Activated naive CD4-positive, alpha-beta T cell treated with anti-CD3 and anti-CD28 coated beads, Interleukin-2, amount 50 U/mL, for 72 hours (primary cell): ENCODE measurements at regions not wholly inside any gene's neighbourhood (a gene's known extent, or its start where the extent isn't known, plus 50 kb on each side); places are given as distances from the start of the nearest gene placed in this dataset.

Source experiments
- ATAC-seq, 2 donors: fragments of 150-1000 bp; cut with Tn5 transposase; 2 replicates each; pipeline ENCODE4 v1.10.0; 2021; ENCODE audit warnings: mild to moderate bottlenecking in 2 of 2, moderate library complexity in 2 of 2
- DNase-seq, 2 donors: peaks; one replicate each; pipeline ENCODE4 v3.0.0; 2021 to 2022; ENCODE audit warnings: low spot score in 2 of 2
- H3K27ac Mint-ChIP-seq, 2 donors: one replicate each; pipeline ENCODE4 v1.8.0; 2022; ENCODE audit warnings: mild to moderate bottlenecking in 2 of 2, mixed read lengths in 2 of 2
- H3K36me3 Mint-ChIP-seq, 2 donors: one replicate each; pipeline ENCODE4 v1.8.0; 2022; ENCODE audit warnings: mixed read lengths in 2 of 2
- H3K9me3 Mint-ChIP-seq, 2 donors: one replicate each; pipeline ENCODE4 v1.8.0; 2022; ENCODE audit warnings: mixed read lengths in 2 of 2

DNA sequence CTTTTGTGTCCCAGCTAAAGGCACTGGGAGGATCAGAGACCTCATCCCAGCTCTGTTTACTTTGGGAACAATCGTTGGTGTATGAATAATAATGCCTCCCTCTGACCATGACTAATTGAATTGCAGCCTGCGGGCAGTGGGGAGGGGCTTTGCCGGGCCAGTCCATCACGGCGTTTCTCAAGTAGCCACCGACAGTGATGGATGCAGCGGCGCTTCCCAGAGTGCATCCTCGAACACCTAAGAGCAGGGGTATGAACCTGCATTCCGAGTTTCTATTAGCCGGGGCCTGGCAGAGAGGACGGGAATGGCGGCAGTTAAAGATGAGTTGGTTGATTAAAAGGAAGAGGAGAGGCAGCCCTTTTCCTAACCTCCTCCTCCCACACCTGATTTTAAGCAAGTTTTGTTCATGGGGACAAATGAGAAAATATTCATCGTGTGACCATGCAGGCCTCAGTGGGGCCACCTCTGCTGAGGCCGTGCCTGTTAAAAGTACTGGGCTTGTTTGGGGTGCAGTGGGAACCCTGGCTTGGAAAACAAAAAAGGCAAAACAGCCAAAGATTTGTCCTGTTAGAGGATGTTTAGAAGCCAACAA, 154.1 kb downstream of the FOXA2 start:
- ATAC-seq (no peak), DNase-seq (no peak)
- H3K27ac Mint-ChIP-seq = no peak overlapping the region
- H3K36me3 Mint-ChIP-seq = no peaks in the 10 kb centered on the region
- no peaks in the 10 kb centered on the region for H3K9me3 Mint-ChIP-seq

DNA sequence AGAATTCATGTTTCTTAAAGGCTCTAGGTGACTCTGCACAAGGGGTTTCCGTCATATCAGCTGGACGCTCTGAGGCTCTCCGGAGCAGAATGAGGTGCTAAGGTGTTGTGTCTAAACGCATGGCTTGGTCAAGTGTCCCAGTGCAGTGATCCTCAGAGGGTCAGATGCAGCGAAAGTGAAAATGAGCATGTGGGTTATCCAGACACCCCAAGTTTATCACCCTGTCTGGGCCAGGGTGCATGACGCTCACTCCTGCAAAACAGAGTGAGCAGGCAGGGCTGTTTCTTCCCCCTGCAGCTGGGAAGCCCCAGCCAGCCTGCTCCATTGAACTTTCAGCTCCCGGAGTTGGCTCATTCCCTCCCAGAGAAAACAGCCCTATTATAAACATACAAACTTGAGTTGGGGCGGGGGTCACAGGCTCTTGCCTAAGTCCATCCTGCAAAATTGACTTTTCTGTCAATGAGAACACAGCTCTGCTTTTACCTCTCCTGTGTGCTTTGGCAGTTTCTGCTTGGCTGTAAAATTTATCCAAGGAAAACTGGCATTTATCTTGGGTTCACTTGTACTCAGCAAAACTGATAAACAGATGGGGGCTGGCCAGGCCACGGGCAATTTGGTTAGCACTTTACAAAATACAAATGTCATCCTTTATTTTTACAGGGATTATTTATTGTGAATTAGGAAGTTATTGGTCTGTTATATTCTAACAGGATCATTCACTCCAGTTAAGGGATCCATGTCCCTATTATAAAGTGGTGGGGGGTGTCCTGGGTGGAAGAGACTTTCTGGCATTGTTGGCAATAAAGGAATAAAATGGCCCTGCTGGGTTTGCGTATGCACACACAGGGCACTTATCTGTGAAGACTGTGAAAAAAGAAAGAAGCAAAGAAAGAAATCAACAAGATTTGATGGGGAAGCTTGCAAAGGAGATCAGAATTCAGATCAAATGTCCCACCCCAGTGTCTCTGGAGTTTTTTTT, 154.9 kb downstream of the FOXA2 start:
- H3K9me3 Mint-ChIP-seq = no peaks in the 10 kb centered on the region
- no peaks in the 10 kb centered on the region for H3K36me3 Mint-ChIP-seq
- no peak for DNase-seq
- H3K27ac Mint-ChIP-seq = no peak overlapping the region
- no peak for ATAC-seq

DNA sequence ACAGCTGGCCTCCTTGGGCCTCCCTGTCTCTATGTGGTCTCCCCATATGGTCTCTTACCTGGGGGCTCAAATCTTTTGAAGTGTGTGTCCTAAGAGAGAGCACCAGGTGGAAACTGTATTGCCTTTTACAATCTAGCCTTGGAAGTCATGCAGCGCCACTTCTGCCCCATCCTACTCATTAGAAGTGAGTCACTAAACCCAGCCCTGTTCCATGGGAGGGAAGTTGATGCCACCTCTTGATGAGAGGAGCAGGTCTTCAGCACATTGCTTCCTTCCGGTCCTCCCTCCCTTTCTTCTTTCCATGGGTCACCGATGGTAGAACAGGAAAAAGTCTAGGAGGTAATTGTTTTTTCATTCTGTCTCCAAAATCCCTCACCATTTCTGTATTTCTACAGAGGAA, 156.3 kb downstream of the FOXA2 start:
- no peak for ATAC-seq
- Mint-ChIP-seq H3K27ac (no peak overlapping the region), H3K36me3 (no peaks in the 10 kb centered on the region), H3K9me3 (peaks cover 5% of the 10 kb centered on the region in 2 donors)
- DNase-seq = no peak

DNA sequence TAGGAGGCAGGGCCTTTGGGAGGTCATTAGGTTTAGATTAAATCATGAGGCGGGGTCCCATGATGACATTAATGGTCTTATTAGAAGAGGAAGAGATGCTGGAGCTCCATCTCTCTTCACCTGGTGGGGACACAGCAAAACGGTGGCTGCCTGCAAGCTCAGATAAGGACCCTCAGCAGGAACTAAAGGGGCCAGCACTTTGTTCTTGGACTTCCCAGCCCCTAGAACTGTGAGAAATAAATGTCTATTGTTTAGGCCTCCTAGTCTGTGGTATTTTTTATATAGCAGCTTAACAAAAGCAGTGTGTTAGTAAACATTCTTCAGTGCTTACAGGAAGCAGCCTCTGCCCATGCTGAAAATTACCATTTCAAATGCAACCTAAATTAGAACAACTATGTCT, 157.6 kb downstream of the FOXA2 start:
- Mint-ChIP-seq H3K36me3 (no peaks in the 10 kb centered on the region), H3K9me3 (peaks cover 5% of the 10 kb centered on the region in 2 donors)

DNA sequence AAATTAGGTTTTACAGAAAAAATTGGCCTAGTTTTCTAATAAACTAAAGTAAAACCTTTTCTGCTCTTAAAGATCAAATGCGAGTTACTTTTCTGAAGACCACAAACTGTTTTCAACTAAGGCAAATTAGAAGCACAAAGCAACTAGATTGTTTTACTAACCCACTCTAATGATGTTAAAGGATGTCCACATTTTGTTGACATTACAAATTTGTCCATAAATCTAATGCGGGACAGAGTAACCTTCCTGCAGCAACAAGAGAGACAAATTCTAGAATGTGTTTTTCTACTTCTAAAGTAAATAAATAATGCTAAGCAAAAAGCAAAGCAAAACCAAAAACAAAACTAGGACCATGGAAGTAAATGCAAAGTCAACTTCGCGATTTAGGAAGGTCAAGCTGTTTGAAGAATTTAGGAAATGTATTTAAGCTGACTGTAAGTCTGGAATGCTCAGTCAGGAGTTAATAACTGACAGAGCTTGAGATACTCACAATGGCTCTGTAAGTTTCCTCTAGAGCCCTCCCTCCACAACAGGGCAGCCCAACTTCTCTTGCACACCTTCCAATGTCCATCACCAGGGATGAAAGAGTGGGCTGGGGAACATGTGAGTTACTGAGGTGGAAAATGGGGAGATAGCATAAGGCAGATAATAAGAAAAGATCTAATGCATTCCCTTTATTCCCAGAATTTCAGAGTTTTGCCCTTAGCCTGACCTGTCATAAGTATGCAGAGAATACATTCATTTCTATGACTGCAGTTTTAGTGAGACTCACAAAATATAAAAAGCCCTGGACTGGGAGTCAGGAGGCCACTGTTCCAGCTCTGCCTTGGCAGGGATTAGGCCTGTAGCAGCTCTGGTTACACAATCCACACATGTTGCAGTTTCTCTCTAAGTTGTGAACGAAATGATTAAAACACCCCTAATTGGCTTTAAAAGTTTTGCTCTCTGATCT, 158.8 kb downstream of the FOXA2 start:
- no peak for ATAC-seq
- Mint-ChIP-seq H3K27ac (no peak overlapping the region), H3K9me3 (peaks cover 5% of the 10 kb centered on the region in 2 donors), H3K36me3 (no peaks in the 10 kb centered on the region)
- no peak for DNase-seq

More for the DNA sequence above, 157.6 kb downstream of the FOXA2 start:
- ATAC-seq = no peak
- H3K27ac Mint-ChIP-seq = no peak overlapping the region
- DNase-seq = no peak

DNA sequence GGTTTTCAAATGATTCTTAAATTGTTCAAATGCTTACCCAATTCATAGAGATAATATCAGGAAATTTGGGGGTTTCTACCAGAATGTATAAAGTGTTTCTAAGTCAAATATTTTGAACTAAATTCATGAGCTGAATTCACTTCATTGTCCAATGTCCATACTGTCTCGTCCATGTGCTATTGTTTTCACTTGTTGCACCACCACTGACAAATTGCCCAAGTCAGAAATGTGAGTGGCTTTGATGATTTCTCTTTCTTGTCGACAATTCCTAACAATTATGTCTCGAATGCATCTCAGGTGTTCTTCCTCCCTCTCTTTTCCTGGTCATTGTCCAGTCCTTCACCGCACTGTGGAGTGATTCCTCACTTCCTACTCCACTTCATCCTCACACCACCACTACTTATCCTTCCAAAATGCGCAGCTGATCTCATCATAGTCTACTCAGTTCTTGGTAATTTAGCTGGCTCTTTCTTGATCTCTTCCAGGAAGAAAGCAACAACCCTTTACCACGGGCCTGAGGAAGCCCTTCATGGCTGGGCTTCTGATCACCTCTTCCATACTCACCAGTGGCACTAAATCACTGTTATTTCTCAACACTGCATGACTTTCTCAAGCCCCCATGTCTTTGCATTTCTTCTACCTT, 161.1 kb downstream of the FOXA2 start:
- Mint-ChIP-seq H3K36me3 (no peaks in the 10 kb centered on the region), H3K27ac (no peak overlapping the region), H3K9me3 (peaks cover 5% of the 10 kb centered on the region in 2 donors)
- no peak for DNase-seq
- ATAC-seq = no peak

DNA sequence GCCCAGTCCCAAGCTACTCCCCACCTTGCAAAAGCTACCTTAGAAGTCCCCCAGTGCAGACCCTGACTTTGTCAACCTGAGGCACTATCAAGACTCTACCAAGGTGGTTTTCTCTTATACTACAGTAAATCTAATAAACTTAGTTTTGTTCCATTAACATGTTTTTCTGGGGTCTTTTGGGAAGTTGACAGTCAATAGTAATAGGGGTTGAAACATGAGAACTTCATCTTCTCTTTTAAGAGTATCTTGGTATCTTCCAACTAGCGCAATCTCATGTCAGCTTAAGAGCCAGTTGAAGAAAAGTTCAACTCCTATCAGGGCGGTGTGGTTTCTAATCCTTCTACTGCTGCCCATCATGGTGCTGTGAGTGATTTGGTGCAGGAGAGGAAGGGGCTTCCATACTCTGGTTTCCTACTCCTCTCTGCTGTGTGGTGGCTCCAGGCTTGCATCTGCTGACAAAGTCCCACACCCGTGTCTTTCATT, 164.2 kb downstream of the FOXA2 start:
- Mint-ChIP-seq H3K36me3 (peaks cover 0 to 4% of the 10 kb centered on the region in 2 donors), H3K27ac (no peak overlapping the region), H3K9me3 (peaks cover 9% of the 10 kb centered on the region in 2 donors)
- ATAC-seq = no peak
- DNase-seq = no peak

DNA sequence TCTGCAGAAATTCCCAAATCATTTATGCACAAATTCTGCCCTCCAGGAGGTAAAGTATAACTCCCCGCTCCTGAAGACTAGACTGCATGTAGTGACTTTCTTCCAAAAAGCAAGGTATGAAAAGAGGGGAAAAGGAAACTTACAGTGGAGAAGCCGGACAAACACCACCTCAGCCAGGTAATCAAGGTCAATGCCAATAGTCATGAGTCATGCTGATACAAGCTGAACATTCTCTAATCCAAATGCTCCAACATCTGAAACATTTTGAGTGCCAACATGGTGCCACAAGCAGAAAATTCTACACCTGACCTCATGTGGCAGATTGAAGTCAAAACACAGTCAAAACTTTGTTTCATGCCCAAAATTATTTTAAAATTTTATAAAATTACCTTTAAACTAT, 165.6 kb downstream of the FOXA2 start:
- H3K9me3 Mint-ChIP-seq = peaks cover 8 to 9% of the 10 kb centered on the region in 2 donors
- DNase-seq (no peak), ATAC-seq (no peak)
- H3K27ac Mint-ChIP-seq = no peak overlapping the region
- peaks cover 0 to 4% of the 10 kb centered on the region in 2 donors for H3K36me3 Mint-ChIP-seq

DNA sequence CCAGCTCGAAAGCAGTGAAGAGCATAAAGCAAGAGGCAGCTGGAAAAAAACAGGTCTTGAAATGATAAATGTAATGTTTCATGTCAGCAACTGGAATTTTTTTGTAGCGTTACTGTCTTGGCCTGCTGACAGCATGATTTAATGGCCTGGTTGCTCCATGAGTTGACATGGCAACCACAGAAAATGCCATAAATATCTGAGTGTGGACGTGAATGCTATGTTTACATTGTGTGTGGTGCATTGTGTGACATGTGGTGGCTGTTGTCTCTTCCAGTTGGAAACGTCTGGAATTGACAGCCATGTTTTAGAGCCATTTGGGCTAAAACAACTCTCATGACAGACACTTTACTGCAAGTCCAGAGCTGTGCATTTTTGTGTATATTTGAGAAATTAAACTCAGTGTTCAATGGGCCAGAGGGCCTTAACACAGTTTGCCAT, 170.0 kb downstream of the FOXA2 start:
- ATAC-seq (no peak), DNase-seq (no peak)
- no peak overlapping the region for H3K27ac Mint-ChIP-seq
- peaks cover 0 to 4% of the 10 kb centered on the region in 2 donors for H3K36me3 Mint-ChIP-seq
- peaks cover 9 to 16% of the 10 kb centered on the region in 2 donors for H3K9me3 Mint-ChIP-seq

DNA sequence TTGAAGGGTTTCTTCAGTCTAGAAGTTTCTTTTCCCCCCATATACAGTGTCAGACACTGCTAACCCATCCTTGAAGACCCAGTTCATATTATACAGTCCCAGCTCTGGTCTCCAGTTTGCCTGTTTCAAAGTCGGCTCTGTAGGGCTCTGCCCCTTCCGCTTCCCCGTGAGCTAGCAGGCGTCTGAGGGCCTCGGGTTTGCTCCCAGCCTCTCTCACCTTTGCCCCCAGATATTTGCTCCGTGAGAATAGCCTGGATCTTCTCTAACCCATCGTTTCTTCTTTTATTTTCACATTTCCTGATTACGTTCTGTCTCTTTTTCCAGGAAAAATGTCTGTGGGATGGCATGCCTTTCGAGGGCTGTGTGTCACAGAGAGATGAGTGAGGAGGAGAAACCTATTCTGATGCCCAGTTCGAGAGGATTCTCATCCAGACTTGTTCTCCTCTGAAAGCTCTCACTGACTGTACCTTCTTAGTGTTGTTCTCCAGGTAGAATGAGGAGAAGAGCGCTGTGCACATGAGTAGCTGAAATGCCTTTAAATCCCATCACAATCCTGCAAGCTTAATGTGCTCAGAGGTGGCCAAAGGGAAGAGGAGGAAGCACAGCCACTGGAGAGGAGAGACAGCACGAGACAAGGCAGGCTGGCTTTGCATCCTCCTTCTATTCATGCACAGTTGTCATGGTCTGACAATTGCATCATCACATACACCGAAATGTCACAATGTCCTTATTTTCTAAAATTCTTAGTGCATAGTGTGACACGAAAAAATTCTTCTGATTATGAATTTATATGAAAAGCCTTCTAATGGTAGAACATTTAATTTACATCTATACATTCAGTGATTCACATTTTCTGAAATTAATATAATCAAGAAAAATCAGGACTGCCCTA, 171.1 kb downstream of the FOXA2 start:
- no peak for ATAC-seq
- Mint-ChIP-seq H3K9me3 (peaks cover 14 to 21% of the 10 kb centered on the region in 2 donors), H3K27ac (no peak overlapping the region), H3K36me3 (peaks cover 0 to 4% of the 10 kb centered on the region in 2 donors)
- no peak for DNase-seq

DNA sequence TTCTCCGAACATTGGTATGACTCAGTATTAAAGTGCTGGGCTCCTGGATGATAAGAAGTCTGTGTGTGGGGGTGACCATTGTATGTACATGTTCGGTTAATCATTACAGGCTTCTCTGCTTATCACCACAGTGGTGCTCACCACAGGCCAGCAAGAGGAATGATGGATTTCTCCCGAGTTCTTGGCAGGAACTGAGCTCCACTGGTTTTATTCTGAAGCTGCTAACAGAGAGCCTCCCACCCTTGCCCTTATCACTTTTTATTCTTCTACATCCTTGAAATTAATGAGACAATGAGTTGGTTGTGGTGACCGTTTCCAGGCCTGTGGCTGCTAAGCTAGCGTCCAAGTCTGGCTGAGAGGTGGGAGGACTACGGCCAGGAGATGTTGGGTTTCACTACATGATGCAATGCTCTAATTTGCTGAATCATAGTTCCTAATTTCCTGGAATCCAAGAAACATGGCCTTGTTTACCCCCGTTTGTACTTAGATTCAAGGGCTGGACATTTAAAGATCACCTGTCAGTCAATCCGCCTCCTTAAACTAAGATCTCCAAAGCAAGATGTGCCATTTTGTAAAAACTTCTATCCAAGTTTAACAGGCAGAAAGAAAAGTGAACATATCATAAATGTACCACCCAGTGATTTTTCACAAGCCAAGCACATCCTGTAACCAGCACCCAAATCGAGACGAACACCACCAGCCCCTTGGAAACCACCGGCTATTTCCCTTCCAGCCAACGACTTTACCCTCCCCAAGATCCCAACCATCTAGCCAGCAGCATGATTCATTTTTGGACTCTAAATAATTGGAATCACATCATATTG, 172.5 kb downstream of the FOXA2 start:
- no peak for DNase-seq
- Mint-ChIP-seq H3K9me3 (peaks cover 10 to 17% of the 10 kb centered on the region in 2 donors), H3K27ac (no peak overlapping the region), H3K36me3 (no peaks in the 10 kb centered on the region)
- ATAC-seq = no peak

DNA sequence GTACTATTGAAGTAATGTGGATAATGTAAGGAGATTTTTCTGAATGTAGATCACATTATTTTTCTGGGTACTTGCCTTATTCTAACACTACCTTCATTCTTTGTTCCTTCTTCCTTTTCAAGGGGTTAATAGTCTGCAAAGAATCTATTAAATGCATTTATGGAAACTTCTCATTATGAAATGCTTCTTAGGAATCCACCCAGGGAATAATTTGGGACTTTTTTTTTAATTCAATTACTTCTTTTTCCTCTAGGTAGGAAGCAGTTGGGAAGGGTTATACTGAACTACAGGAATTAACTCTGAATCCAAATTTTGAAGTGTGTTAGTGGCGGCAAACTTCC, 173.1 kb downstream of the FOXA2 start:
- ATAC-seq (no peak), DNase-seq (no peak)
- no peak overlapping the region for H3K27ac Mint-ChIP-seq
- H3K9me3 Mint-ChIP-seq = peaks cover 16 to 17% of the 10 kb centered on the region in 2 donors
- H3K36me3 Mint-ChIP-seq = no peaks in the 10 kb centered on the region

DNA sequence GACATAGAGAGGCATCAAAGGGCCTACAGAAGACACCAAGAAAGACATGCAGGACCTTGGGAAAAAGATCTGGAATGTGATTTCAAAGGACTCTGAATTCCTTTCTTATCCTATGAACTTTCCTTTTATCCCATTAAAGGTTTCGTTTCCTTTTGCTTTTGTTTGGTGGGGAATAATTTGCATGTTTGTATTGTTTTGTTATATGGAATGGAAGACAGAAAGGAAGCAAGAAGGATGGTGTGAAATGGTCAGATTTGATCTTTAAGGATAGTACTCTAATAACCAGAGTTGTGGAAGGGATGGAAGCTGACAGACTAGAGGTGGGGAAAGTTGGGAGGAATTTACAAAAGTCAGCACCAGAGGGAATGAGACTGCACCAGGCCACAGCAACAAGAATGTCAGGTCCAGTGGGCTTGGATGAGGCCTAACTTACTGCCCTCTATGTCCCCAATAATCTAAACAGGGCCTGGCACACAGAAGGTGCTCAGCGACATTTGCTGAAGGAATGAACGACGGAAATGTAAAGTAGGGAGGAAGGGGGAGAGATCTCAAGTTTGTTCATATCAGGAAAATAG, 173.7 kb downstream of the FOXA2 start:
- no peaks in the 10 kb centered on the region for H3K36me3 Mint-ChIP-seq
- DNase-seq = no peak
- ATAC-seq = no peak
- no peak overlapping the region for H3K27ac Mint-ChIP-seq
- H3K9me3 Mint-ChIP-seq = peaks cover 16 to 17% of the 10 kb centered on the region in 2 donors
